NCI-H82 (cell line): ENCODE measurements at regions not wholly inside any gene's neighbourhood (a gene's known extent, or its start where the extent isn't known, plus 50 kb on each side); places are given as distances from the start of the nearest gene placed in this dataset.

Source experiments
- DNase-seq: peaks from one replicate; lab custom pipeline; 2025; lab: John Stamatoyannopoulos, UW

GRCh38 chr3:194805546-194805945 lies 119.9 kb downstream of the FAM43A start:
- DNase-seq: no peak

GRCh38 chr3:194806991-194807630 lies 121.4 kb downstream of the FAM43A start:
- DNase-seq: no peak

GRCh38 chr3:194808640-194809097 lies 123.0 kb downstream of the FAM43A start:
- no peak for DNase-seq

GRCh38 chr3:194809382-194809781 lies 123.7 kb downstream of the FAM43A start:
- no peak for DNase-seq

GRCh38 chr3:194810076-194810475 lies 124.4 kb downstream of the FAM43A start:
- DNase-seq: no peak

GRCh38 chr3:194811118-194811517 lies 125.4 kb downstream of the FAM43A start:
- no peak for DNase-seq

DNA sequence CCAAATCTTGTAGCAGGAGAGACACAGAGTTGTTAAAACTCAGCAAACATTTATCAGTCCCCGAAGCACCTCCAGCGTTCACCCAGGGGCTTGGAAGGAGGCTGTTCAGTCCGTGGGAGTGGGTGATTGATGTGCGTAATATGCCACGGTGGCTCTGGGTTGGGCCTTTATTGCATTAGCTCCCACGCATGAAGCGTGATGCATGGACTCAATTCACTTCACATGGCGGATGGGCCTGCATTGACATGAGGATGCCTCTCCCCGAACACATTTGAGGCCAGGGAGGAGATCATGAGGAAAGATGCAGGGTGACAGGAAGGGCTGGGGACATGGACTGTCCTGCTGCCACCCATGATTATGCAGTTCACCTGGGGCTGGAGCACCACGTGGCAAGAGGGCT lies 126.5 kb downstream of the FAM43A start:
- DNase-seq: no peak

- DNase-seq: no peak
These were observed 129.2 kb downstream of the FAM43A start for GRCh38 chr3:194814878-194815357.

- peak; percentile 62 for DNase-seq
These were observed 131.3 kb downstream of the FAM43A start for GRCh38 chr3:194816748-194817591.

GRCh38 chr3:194817592-194817930 lies 131.9 kb downstream of the FAM43A start:
- no peak for DNase-seq

- DNase-seq: peak; percentile 26
These were observed 132.3 kb downstream of the FAM43A start for GRCh38 chr3:194817936-194818335.

- DNase-seq: no peak
These were observed 138.4 kb downstream of the FAM43A start for GRCh38 chr3:194824100-194824499.

GRCh38 chr3:194824701-194825111 lies 139.0 kb downstream of the FAM43A start:
- no peak for DNase-seq

DNA sequence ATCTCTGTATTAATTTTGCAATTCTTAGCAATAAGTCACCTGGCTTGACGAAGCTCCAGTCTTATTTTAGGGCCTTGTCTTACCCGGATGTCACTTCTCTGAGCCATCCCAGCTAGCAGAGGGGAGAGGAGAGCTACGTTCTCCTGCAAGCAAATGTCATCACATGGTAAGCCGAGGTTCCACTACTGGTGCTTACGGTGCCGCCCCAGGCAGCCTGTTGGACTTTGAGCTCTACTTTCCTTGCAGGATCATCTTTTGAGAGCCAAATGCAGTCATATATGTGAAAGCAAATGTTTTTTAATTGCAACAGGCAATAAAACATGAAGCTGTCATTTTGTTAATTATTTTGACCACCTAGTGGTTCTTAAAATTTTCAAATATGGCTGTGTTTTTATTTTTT lies 140.9 kb downstream of the FAM43A start:
- DNase-seq: no peak

DNA sequence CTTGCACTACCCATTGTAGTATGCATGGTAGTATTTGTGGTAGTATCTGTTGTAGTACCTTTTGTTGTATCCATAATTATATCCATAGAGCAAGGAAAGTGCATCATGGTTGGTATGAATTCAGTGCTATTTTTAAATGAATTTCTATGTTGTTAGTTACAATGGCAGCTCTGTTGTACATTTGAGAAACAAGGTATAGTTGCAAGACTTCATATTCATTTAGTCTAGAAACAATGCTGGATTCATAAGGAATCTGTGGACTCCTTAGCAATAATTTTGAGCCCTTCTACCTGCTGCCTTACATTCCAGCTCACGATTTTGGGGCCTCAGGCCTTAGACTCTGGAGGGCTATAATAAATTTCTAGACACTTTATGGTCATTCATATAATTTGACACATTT lies 141.8 kb downstream of the FAM43A start:
- no peak for DNase-seq

GRCh38 chr3:194828116-194828515 lies 142.4 kb downstream of the FAM43A start:
- DNase-seq: no peak

- DNase-seq: no peak
These were observed 143.2 kb downstream of the FAM43A start for GRCh38 chr3:194828926-194829325.

- no peak for DNase-seq
These were observed 144.7 kb downstream of the FAM43A start for GRCh38 chr3:194830401-194830800.

- no peak for DNase-seq
These were observed 145.3 kb downstream of the FAM43A start for GRCh38 chr3:194830978-194831377.

- DNase-seq: no peak
These were observed 146.8 kb downstream of the FAM43A start for GRCh38 chr3:194832346-194833104.

- DNase-seq: peak; percentile 26
These were observed 147.6 kb downstream of the FAM43A start for GRCh38 chr3:194833114-194833910.

DNA sequence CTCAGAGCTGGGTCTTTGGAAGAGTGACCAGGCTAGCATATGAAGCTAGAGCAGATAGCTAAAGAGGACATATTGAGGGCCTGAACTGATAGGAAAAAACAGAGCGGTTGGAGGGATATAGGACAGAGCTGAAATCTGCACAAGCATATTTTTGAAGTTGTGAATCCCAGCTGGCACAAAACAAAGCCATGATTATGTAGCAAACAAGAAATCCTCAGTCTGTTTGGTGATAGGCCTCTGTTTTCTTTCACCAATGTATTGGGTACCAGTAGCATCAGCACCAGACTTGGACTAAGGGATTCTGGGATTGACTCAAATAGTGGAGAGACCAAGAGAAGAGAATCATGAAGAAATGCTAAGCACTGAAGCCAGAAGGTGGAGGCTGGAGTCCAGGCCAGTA lies 151.0 kb downstream of the FAM43A start:
- no peak for DNase-seq
